Right hindlimb (tissue), 1 donor: ENCODE measurements at regions not wholly inside any gene's neighbourhood (a gene's known extent, or its start where the extent isn't known, plus 50 kb on each side); places are given as distances from the start of the nearest gene placed in this dataset.

Experiments
- DNase-seq: peaks from one replicate; pipeline ENCODE4 v3.0.0-alpha.2; 2018

DNA sequence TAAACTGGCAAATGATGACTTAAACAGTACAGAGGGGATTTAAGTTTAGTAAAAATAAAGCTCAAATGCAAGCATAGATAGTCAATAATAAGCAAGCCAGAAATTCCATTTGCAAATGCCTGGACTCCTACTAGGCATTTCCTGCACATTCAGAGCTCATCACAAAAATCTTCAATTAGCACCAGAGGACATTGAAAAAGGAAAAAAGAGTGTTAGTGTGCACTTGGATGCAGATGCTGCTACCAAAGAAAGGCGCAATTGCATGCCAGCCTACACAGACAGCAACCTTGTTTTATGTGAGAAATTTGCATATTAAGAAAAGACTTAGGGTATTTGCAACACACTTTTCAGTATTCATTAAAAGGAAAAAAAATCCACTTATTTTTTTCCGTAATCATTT lies 282.1 kb downstream of the GRIA2 start:
- DNase-seq: no peak

DNA sequence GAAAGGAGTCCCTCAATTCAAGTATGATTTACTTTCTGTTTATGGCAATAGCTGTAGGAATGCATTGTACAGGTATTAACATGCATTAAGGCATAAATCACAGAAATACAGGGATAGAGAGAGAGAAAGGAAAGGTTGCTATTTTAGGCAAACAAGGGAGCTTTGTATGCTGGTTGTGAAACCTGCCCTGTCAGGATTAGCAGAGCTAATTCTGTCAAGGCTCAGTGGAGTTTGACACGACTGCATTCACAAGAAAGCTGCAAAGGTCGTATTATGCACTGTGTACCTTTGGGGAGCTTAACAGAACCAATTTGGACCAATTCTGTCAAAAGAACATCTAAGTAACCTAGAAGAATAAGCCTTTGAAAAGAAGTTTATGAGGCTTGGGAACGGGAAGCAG lies 239.3 kb downstream of the GRIA2 start:
- DNase-seq: no peak

DNA sequence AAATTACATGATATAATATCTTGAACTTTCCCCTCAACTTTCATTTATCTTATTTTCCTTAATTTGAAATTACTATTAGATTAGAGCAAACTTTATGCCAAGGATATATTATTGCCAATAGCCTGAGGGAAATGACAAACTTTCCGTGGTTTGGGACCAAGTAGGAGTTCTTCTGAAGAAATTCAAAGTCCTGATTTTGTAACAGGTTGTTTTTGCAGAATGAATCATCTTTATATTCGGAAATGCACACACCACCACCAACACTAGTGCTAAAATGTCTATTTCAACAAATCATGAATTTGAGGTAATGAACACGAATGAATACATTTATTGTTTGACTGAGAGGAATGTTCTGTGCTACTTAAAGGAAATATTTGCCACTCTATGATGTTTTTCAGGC lies 226.7 kb downstream of the GRIA2 start:
- DNase-seq: no peak

DNA sequence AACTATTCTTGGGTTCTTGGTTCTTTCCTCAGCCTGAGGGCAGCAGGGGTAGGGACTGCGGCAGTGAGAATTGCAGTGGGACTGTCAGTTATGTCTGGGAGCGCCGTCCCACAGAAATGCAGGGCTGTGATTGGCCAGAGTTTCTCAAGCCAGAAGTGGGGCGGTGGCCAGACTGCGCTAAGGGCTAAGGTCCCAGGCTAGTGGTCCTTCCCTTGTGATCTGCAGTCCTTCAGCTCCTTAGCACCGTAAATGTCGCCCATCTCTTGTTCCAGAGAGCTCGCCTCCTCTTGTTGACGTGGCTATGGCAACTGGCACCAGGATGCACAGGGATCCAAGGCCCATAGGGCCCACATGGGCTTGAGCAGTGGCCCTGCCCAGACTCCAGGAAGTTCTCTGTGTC lies 223.5 kb downstream of the GRIA2 start:
- no peak for DNase-seq

DNA sequence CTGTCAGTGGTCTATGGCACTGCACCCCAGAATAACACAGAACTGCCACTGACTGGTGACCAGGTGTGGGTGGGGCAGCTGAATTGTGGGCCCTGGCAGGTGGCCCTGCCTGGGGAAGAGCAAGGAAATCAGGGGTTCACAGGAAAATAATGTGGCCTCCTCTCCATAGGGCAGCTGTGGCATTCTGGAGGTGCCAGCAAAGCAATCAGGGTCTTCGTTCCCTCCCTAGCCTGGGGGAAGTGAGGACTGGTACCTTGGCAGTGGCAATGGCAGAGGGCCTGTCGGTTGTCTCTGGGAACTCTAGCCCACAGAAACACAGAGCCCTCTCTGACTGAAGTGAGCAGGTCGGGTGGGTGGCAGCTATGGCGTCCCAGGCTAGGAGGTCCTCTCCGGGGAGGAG lies 223.0 kb downstream of the GRIA2 start:
- DNase-seq: no peak

DNA sequence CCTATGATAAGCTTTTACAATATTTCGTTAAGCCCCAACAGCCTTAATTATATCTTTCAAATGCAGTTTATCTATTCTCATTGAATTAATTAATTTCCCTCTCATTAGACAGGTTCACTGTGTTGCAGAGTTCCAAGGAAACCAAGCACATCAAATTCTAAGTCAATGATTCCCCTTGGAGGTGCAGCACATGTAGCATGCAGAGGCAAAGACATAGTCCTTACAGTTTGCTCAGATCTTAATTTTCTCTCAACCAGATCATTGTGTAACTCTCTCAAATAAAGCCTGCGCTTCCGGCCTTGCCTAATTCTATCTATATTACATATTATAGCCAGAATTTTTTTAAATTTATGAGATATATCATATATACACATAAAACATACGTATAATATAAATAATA lies 205.4 kb downstream of the GRIA2 start:
- no peak for DNase-seq

DNA sequence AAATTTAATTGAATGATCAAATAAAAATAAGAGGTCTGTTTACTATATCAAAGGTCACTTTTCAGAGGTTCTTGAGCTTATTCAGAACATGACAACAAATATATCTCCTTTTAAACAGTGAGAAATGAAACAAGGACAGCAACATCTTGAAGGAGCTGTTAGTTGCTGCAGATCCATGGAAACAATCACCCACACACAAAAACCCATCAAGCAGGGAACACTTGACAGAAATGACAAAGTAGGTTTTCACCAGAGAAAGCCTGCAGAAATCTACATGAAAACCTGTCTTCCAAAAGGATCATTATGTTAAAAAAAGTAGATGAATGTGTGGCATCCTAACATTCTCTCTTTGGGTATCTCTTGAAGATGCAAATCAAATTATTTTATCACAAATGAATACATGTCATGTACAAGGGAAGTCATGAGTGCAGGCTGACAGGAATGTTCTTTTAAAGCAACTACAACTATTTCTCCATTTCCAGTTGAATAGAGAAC lies 203.0 kb downstream of the GRIA2 start:
- DNase-seq: no peak

DNA sequence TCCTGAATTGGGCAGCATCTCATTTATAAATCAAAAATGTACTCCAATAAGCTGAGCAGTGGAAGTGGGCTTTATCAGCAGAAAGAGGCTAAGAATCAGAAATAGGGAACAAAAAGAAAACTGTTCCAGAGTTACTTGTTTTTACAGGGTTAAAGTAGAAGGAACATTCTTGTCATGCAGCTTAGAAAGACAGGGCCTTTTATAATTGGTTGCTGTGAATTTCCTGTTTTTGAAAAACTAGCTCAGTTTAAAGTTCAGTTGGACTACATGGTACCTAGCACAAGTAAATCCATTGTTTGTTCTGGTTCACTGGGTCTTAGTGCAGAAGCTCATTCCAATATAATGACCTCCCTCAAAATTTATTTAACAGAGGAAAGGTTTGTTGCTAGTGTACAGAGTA lies 200.8 kb downstream of the GRIA2 start:
- DNase-seq: no peak
